ENCODE measurements at regions not wholly inside any gene's neighbourhood (a gene's known extent, or its start where the extent isn't known, plus 50 kb on each side); places are given as distances from the start of the nearest gene placed in this dataset.

DNA sequence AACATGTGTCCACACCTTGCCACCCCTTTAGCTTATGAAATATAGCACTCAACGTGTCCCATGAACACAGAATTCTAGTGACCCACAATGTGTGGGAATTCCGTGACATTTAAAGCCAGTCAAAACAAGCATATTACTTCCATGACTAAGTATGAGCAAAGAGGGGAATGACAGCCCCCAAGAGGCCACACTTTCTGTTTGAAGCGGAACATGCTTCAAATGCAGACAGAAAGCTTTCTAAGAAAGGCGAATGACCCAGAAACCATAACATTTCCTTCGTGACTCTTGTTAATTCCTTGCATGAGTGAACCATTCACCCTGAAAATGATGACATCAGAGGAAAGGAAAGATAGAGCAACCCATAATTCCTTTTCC is 122.0 kb upstream of the FNDC3A start:
- H3K9ac ChIP-seq (ENCODE audit: low read length): no peak overlapping the region
- ChIA-PET CTCF (interaction anchor here (0.7 kb wide), 1 partner anchor 46 kb away, joined by 3 read pairs; no protein-coding TSS in a partner anchor), POLR2A (ENCODE audit: unreplicated experiment) (no interaction called here)
- intact Hi-C loops (cut with micrococcal nuclease): no loop called here
- DNase-seq (no peak), ATAC-seq (no peak)
- H3K9me3 ChIP-seq (ENCODE audit: low read length): no peaks in the 10 kb centered on the region
- H3K27me3 ChIP-seq (ENCODE audit: low read length): no peaks in the 10 kb centered on the region
- H3K4me1 ChIP-seq (ENCODE audit: insufficient read depth, low read length): no peaks in the 10 kb centered on the region
- no peaks in the 10 kb centered on the region for H3K36me3 ChIP-seq (ENCODE audit: low read depth, low read length)
- H3K27ac ChIP-seq (ENCODE audit: low read length): no peak overlapping the region
- no TSS peak for BruUV-seq (replicated peaks)
- H3K79me2 ChIP-seq (ENCODE audit: low read length): no peaks in the 10 kb centered on the region
- H2AFZ ChIP-seq (ENCODE audit: low read length): no peak overlapping the region
- H3K9me2 ChIP-seq (replicated peaks; ENCODE audit: low read length): no peaks in the 10 kb centered on the region
- TF ChIP-seq EZH2phosphoT487 (IDR thresholded peaks at IDR 0.05; ENCODE audit: borderline replicate concordance, low read length) (no peak), EZH2 (IDR thresholded peaks at IDR 0.05; ENCODE audit: low read length, unreplicated experiment) (no peak)
- TF ChIP-seq, protein P1, sequence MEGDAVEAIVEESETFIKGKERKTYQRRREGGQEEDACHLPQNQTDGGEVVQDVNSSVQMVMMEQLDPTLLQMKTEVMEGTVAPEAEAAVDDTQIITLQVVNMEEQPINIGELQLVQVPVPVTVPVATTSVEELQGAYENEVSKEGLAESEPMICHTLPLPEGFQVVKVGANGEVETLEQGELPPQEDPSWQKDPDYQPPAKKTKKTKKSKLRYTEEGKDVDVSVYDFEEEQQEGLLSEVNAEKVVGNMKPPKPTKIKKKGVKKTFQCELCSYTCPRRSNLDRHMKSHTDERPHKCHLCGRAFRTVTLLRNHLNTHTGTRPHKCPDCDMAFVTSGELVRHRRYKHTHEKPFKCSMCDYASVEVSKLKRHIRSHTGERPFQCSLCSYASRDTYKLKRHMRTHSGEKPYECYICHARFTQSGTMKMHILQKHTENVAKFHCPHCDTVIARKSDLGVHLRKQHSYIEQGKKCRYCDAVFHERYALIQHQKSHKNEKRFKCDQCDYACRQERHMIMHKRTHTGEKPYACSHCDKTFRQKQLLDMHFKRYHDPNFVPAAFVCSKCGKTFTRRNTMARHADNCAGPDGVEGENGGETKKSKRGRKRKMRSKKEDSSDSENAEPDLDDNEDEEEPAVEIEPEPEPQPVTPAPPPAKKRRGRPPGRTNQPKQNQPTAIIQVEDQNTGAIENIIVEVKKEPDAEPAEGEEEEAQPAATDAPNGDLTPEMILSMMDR (conservative IDR thresholded peaks at IDR 0.05; ENCODE audit: low read depth, low read length): no peak
- H3K4me3 ChIP-seq (ENCODE audit: low read length): no peak overlapping the region
- H3K4me2 ChIP-seq (ENCODE audit: low read length): no peak overlapping the region
- no peaks in the 10 kb centered on the region for H4K20me1 ChIP-seq (ENCODE audit: low read length)
- H3F3A ChIP-seq (ENCODE audit: low read length, unreplicated experiment): no peaks in the 10 kb centered on the region

DNA sequence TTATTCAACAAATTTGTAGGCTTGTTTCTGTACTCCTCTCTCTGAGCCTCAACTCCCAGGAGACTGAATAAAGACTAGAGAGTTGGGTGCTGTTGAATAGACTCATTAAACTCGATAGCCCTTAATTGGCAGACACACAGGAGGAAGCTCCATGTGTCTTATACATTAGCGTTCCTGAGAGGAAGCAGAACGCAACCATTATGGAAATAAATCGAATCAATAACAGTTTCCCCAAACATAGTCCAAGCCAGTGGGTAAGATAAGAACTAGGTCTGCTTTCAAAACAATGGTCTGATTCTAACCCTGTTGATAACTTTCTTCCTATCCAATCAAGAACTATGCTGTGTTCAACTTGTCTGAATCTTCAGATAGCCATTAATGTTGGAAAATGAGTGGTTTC is 118.1 kb upstream of the FNDC3A start:
- intact Hi-C loops (cut with micrococcal nuclease): no loop called here
- no peaks in the 10 kb centered on the region for H4K20me1 ChIP-seq (ENCODE audit: low read length)
- no peaks in the 10 kb centered on the region for H3K9me3 ChIP-seq (ENCODE audit: low read length)
- DNase-seq (no peak), ATAC-seq (no peak)
- ChIA-PET POLR2A (ENCODE audit: unreplicated experiment) (no interaction called here), CTCF (no interaction called here)
- no peak overlapping the region for H3K4me3 ChIP-seq (ENCODE audit: low read length)
- H3K9me2 ChIP-seq (replicated peaks; ENCODE audit: low read length): no peaks in the 10 kb centered on the region
- BruUV-seq (replicated peaks): no TSS peak
- no peaks in the 10 kb centered on the region for H3F3A ChIP-seq (ENCODE audit: low read length, unreplicated experiment)
- no peak overlapping the region for H3K27ac ChIP-seq (ENCODE audit: low read length)
- no peaks in the 10 kb centered on the region for H3K4me1 ChIP-seq (ENCODE audit: insufficient read depth, low read length)
- H3K36me3 ChIP-seq (ENCODE audit: low read depth, low read length): no peaks in the 10 kb centered on the region
- H2AFZ ChIP-seq (ENCODE audit: low read length): no peak overlapping the region
- H3K4me2 ChIP-seq (ENCODE audit: low read length): no peak overlapping the region
- no peak overlapping the region for H3K9ac ChIP-seq (ENCODE audit: low read length)
- no peaks in the 10 kb centered on the region for H3K79me2 ChIP-seq (ENCODE audit: low read length)
- TF ChIP-seq, protein P1 (conservative IDR thresholded peaks at IDR 0.05; ENCODE audit: low read depth, low read length): no peak
- H3K27me3 ChIP-seq (ENCODE audit: low read length): no peaks in the 10 kb centered on the region

DNA sequence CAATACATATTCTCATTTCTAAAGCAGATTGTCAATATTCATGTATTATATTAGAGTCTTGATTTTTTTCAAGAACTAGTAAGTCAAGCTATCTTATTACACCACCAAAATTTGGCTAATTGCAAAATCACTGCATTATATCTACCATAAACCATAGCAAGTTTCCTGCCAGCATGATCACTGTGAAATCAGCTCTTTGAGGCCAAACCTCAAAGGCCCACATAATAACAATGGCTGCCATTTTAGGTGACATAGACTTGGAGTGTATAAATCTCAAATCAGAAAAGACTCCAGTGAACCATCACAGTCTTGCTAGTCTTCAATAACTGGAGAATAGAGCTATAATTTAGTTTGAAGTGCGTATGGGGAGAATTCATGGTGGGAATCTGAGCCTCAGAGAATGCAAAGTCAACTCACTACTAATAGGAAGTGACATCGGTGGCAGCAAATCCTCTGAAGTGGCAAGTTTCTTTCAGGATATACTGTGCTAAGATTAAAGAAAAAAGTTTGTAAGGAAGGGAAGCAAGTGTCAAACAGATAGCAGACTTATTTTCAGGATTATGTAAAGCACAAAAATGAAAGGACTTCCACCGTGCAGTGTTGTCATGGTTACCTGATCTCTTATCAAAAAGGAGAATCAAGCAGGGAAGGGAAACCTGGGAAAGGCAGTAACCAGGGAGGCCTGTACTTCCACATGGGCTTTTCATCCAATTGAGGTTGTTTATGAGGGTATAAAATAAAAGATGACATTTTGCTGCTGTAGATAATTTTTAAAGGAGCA is 117.4 kb upstream of the FNDC3A start:
- ChIA-PET CTCF (no interaction called here), POLR2A (ENCODE audit: unreplicated experiment) (no interaction called here)
- intact Hi-C loops (cut with micrococcal nuclease): no loop called here
- Histone ChIP-seq H3K4me1 (ENCODE audit: insufficient read depth, low read length) (no peaks in the 10 kb centered on the region), H3K27me3 (ENCODE audit: low read length) (no peaks in the 10 kb centered on the region), H3F3A (ENCODE audit: low read length, unreplicated experiment) (no peaks in the 10 kb centered on the region), H3K36me3 (ENCODE audit: low read depth, low read length) (no peaks in the 10 kb centered on the region), H3K9me2 (replicated peaks; ENCODE audit: low read length) (no peaks in the 10 kb centered on the region), H3K4me2 (ENCODE audit: low read length) (no peak overlapping the region), H3K9ac (ENCODE audit: low read length) (no peak overlapping the region), H2AFZ (ENCODE audit: low read length) (no peak overlapping the region), H3K4me3 (ENCODE audit: low read length) (no peak overlapping the region), H3K9me3 (ENCODE audit: low read length) (no peaks in the 10 kb centered on the region), H3K27ac (ENCODE audit: low read length) (no peak overlapping the region), H3K79me2 (ENCODE audit: low read length) (no peaks in the 10 kb centered on the region), H4K20me1 (ENCODE audit: low read length) (no peaks in the 10 kb centered on the region)
- TF ChIP-seq, protein P1 (conservative IDR thresholded peaks at IDR 0.05; ENCODE audit: low read depth, low read length): no peak
- TF ChIP-seq EZH2 (IDR thresholded peaks at IDR 0.05; ENCODE audit: low read length, unreplicated experiment): no peak
- no peak for TF ChIP-seq EZH2phosphoT487 (IDR thresholded peaks at IDR 0.05; ENCODE audit: borderline replicate concordance, low read length)
- no TSS peak for BruUV-seq (replicated peaks)
- ATAC-seq (no peak), DNase-seq (no peak)
